CD4-positive, CD25-positive, alpha-beta regulatory T cell (primary cell): ENCODE measurements at regions not wholly inside any gene's neighbourhood (a gene's known extent, or its start where the extent isn't known, plus 50 kb on each side); places are given as distances from the start of the nearest gene placed in this dataset.
A peak's percentile ranks its signal among the peaks of the same experiment; 100 is the strongest.
"Not testable (repeated sequence)": the region's sequence is repeated elsewhere in the genome, so short reads cannot be mapped to it uniquely, and the experiment has no call there.

Experiments
- ATAC-seq, 2 donors: fragments of 150-1000 bp; cut with Tn5 transposase; one replicate each; pipeline ENCODE4 v1.10.0; 2021; ENCODE audit warnings: low read depth in 2 of 2, moderate number of reproducible peaks in 2 of 2, moderate library complexity in 1 of 2
- DNase-seq, 3 donors: peaks; one replicate each; pipeline versions ENCODE4 v3.0.0 to v3.0.0-alpha.2; 2012 to 2022; ENCODE audit warnings: mixed read lengths in 1 of 3
- H3K27ac ChIP-seq: one replicate; pipeline ENCODE4 v1.7.0; 2013; ENCODE audit warnings: mild to moderate bottlenecking, low read length; ENCODE audit not compliant: insufficient read depth, poor library complexity, severe bottlenecking
- H3K27me3 ChIP-seq: one replicate; pipeline ENCODE4 v1.7.0; 2013; ENCODE audit warnings: low read length; ENCODE audit not compliant: control insufficient read depth, insufficient read depth
- H3K36me3 ChIP-seq: one replicate; pipeline ENCODE4 v1.7.0; 2013; ENCODE audit warnings: mild to moderate bottlenecking, low read length, moderate library complexity; ENCODE audit not compliant: control insufficient read depth, insufficient read depth
- H3K4me1 ChIP-seq: 2 replicates; pipeline ENCODE4 v1.7.0; 2013; ENCODE audit warnings: mild to moderate bottlenecking, low read length; ENCODE audit not compliant: insufficient read depth, control insufficient read depth, poor library complexity, severe bottlenecking
- H3K4me3 ChIP-seq: one replicate; pipeline ENCODE4 v1.7.0; 2013; ENCODE audit warnings: low read depth, mild to moderate bottlenecking, low read length, moderate library complexity
- H3K9me3 ChIP-seq, 2 experiments: 1 replicate in 1 of 2; 2 replicates in 1 of 2; pipeline ENCODE4 v1.7.0; 2013; ENCODE audit warnings: low read length in 2 of 2, mild to moderate bottlenecking in 1 of 2, moderate library complexity in 1 of 2; ENCODE audit not compliant: control insufficient read depth in 2 of 2
- H3K27ac Mint-ChIP-seq, 3 donors: one replicate each; pipeline ENCODE4 v1.8.0; 2020 to 2022; ENCODE audit warnings: mild to moderate bottlenecking in 3 of 3, mixed read lengths in 3 of 3, moderate library complexity in 2 of 3
- H3K27me3 Mint-ChIP-seq: one replicate; pipeline ENCODE4 v1.8.0; 2022; ENCODE audit warnings: mild to moderate bottlenecking, mixed read lengths
- H3K36me3 Mint-ChIP-seq: one replicate; pipeline ENCODE4 v1.8.0; 2020; ENCODE audit warnings: mixed read lengths
- H3K4me1 Mint-ChIP-seq, 4 donors: one replicate each; pipeline ENCODE4 v1.8.0; 2020 to 2022; ENCODE audit warnings: mixed read lengths in 4 of 4, mild to moderate bottlenecking in 1 of 4
- H3K4me3 Mint-ChIP-seq, 4 donors: one replicate each; pipeline ENCODE4 v1.8.0; 2020 to 2022; ENCODE audit warnings: mild to moderate bottlenecking in 4 of 4, mixed read lengths in 4 of 4, moderate library complexity in 3 of 4
- H3K9me3 Mint-ChIP-seq, 7 donors: one replicate each; pipeline ENCODE4 v1.8.0; 2020 to 2022; ENCODE audit warnings: mixed read lengths in 7 of 7, mild to moderate bottlenecking in 3 of 7, moderate library complexity in 2 of 7

DNA sequence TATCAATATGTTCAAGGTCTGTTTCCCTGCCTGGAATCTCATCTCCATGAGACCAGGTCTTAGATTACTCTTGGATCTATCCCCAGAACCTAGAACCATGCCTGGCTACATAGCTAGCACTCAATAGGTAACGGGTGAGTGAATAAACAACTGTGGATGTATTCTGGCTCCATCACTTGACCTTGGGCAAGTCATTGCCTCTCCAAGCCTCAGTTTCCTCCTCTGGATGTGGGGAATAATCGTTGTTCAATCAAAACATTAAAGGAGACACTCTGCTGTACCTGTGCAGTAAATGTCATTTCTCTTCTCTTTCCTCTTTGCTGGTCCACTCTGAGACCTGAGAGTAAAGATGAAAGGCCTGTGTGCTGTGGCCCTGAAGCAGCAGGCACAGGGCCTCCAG lies 121.5 kb upstream of the MYCN start:
- Mint-ChIP-seq H3K4me3 (no peak overlapping the region), H3K4me1 (no peaks in the 10 kb centered on the region), H3K36me3 (no peaks in the 10 kb centered on the region), H3K9me3 (peaks cover 0 to 9% (median 0%) of the 10 kb centered on the region in 7 donors), H3K27ac (no peak overlapping the region), H3K27me3 (peaks cover 7% of the 10 kb centered on the region)
- no peaks in the 10 kb centered on the region for H3K9me3 ChIP-seq
- DNase-seq (no peak), ATAC-seq (no peak)
- peaks cover 3% of the 10 kb centered on the region for H3K27me3 ChIP-seq
- no peak overlapping the region for H3K4me3 ChIP-seq
- no peaks in the 10 kb centered on the region for H3K4me1 ChIP-seq
- no peaks in the 10 kb centered on the region for H3K36me3 ChIP-seq
- H3K27ac ChIP-seq: no peak overlapping the region

DNA sequence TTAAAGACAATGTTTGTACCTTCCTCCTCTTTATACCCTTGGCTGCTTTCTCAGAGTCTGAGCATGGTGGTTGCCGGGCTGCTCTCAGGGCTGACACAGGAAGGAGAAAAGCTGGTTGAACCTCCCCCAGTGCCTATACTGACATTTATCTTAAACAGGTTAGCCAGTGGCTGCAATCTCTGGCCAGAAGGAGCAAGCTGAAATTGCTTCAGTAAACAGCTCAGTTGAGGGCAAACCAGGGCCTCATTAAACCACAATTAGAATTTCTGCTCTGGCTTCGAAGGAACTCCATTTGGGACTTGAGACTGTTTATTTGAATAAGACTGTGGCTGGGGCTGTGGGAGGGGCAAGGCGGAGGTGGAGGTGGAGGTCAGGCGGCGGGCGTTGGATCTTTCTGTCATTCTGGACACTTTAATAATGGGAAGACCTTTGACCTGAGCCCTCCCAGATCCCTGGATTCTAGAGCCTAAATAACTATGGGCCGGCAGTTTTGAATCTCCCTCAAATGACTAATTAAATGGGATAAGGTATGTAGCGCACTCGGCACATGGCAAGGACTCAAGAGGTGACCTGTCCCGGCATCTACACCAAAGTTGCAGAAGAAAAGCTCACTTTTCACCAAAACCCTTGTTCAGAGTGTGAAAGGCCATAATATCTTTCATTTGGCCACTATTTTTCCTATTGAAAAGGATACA lies 120.6 kb upstream of the MYCN start:
- peaks cover 7% of the 10 kb centered on the region for H3K27me3 Mint-ChIP-seq
- peaks cover 0 to 9% (median 0%) of the 10 kb centered on the region in 7 donors for H3K9me3 Mint-ChIP-seq
- no peaks in the 10 kb centered on the region for H3K36me3 Mint-ChIP-seq

DNA sequence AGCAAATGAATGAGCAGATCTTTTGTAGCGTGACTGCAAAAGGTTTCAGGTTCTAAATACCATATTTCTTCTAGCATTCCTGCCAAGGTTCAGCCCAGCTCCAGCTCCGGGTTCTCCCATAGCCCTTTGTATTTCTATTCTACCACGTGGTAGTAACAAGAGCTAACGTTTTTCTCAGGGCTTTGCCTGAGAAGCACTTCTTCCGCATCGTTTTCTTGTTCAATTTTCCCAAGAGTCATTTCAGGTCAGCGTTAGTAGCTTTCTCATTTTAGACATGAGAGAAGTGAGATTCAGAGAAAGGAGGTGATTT lies 120.1 kb upstream of the MYCN start:
- no peaks in the 10 kb centered on the region for H3K4me1 Mint-ChIP-seq
- no peak overlapping the region for H3K27ac Mint-ChIP-seq
- Histone ChIP-seq H3K4me1 (no peaks in the 10 kb centered on the region), H3K27ac (no peak overlapping the region), H3K4me3 (no peak overlapping the region), H3K36me3 (no peaks in the 10 kb centered on the region), H3K27me3 (peaks cover 3% of the 10 kb centered on the region), H3K9me3 (no peaks in the 10 kb centered on the region)
- no peak overlapping the region for H3K4me3 Mint-ChIP-seq
- no peak for ATAC-seq
- no peak for DNase-seq
- no peaks in the 10 kb centered on the region for H3K36me3 Mint-ChIP-seq
- H3K9me3 Mint-ChIP-seq: peaks cover 0 to 6% (median 0%) of the 10 kb centered on the region in 7 donors
- H3K27me3 Mint-ChIP-seq: peaks cover 7% of the 10 kb centered on the region

More for the DNA sequence above, 120.6 kb upstream of the MYCN start:
- ATAC-seq (no peak), DNase-seq (no peak)
- H3K9me3 ChIP-seq: no peaks in the 10 kb centered on the region
- Mint-ChIP-seq H3K4me1 (no peaks in the 10 kb centered on the region), H3K27ac (peak overlapping the region in 1 of 3 donors; percentile 20), H3K4me3 (no peak overlapping the region)
- no peaks in the 10 kb centered on the region for H3K4me1 ChIP-seq
- H3K4me3 ChIP-seq: no peak overlapping the region
- H3K36me3 ChIP-seq: no peaks in the 10 kb centered on the region
- H3K27ac ChIP-seq: no peak overlapping the region
- peaks cover 3% of the 10 kb centered on the region for H3K27me3 ChIP-seq

DNA sequence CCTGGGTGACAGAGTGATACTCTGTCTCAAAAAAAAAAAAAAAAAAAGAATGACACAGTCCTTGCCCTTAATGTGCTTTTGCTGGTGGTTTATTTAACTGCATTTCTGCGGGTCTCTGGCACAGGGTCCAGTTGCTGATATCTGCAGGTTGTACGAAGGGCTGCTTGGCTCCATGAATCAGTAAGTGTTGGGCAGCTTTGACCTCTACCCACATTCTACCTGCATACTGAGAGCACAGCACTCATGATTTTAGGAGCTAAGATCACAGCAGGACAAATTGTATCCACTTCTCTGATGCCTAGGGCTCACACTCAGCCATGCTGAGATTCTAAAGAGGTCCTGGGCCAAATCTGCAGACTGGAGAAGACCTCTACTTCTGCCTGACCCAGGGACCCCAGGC lies 119.4 kb upstream of the MYCN start:
- ATAC-seq: no peak
- DNase-seq: no peak
- Mint-ChIP-seq H3K27me3 (peaks cover 7% of the 10 kb centered on the region), H3K4me1 (no peaks in the 10 kb centered on the region), H3K4me3 (peak overlapping the region in 1 of 4 donors; percentile 40), H3K9me3 (peaks cover 0 to 6% (median 0%) of the 10 kb centered on the region in 7 donors), H3K36me3 (no peaks in the 10 kb centered on the region), H3K27ac (no peak overlapping the region)
- Histone ChIP-seq H3K36me3 (no peaks in the 10 kb centered on the region), H3K9me3 (no peaks in the 10 kb centered on the region), H3K27me3 (peaks cover 3% of the 10 kb centered on the region), H3K4me3 (no peak overlapping the region), H3K27ac (no peak overlapping the region), H3K4me1 (no peaks in the 10 kb centered on the region)

DNA sequence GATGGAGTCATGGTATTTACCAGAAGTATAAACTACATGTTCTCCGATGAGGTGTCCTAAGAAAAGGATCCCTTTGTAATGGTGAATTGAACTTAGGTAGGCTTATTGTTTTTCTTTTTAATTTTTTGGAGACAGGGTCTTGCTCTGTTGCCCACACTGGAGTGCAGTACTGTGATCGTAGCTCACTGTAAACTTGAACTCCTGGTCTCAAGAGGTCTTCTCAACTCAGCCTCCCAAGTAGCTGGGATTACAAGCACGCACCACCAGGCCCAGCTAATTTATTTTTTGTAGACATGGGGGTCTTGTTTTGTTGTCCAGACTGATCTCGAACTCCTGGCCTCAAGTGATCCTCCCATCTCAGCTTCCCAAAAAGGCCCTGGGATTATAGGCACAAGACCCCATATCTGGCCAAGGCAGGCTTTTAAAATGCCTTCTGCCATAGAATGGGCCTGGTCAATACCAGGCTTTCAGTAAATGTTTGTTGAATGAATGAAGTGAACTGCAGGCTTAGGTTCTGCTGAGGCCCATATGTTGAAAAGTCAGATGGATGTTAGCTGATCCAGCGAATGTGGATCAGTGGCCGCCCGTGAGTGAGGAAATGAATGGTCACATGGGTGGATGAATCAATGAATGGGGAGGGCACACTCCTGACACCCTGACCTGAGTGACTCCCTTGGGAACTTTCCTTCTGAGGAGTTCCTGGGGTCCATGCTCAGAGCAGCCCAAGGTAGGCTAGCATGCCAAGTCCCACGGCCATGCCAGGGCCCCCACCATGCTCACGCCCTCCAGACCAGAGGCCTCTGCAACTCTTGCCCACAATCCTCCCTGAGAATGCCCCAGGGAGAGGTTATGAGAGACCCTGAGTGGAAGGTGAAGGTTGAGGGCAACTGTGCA lies 118.0 kb upstream of the MYCN start:
- Histone ChIP-seq H3K4me3 (no peak overlapping the region), H3K4me1 (no peaks in the 10 kb centered on the region), H3K36me3 (no peaks in the 10 kb centered on the region), H3K27me3 (peaks cover 3% of the 10 kb centered on the region), H3K27ac (no peak overlapping the region), H3K9me3 (no peaks in the 10 kb centered on the region)
- H3K27ac Mint-ChIP-seq: no peak overlapping the region
- ATAC-seq (no peak), DNase-seq (no peak)
- H3K4me1 Mint-ChIP-seq: no peaks in the 10 kb centered on the region
- peaks cover 0 to 2% (median 0%) of the 10 kb centered on the region in 7 donors for H3K9me3 Mint-ChIP-seq
- peaks cover 7% of the 10 kb centered on the region for H3K27me3 Mint-ChIP-seq
- H3K4me3 Mint-ChIP-seq: no peak overlapping the region
- no peaks in the 10 kb centered on the region for H3K36me3 Mint-ChIP-seq

DNA sequence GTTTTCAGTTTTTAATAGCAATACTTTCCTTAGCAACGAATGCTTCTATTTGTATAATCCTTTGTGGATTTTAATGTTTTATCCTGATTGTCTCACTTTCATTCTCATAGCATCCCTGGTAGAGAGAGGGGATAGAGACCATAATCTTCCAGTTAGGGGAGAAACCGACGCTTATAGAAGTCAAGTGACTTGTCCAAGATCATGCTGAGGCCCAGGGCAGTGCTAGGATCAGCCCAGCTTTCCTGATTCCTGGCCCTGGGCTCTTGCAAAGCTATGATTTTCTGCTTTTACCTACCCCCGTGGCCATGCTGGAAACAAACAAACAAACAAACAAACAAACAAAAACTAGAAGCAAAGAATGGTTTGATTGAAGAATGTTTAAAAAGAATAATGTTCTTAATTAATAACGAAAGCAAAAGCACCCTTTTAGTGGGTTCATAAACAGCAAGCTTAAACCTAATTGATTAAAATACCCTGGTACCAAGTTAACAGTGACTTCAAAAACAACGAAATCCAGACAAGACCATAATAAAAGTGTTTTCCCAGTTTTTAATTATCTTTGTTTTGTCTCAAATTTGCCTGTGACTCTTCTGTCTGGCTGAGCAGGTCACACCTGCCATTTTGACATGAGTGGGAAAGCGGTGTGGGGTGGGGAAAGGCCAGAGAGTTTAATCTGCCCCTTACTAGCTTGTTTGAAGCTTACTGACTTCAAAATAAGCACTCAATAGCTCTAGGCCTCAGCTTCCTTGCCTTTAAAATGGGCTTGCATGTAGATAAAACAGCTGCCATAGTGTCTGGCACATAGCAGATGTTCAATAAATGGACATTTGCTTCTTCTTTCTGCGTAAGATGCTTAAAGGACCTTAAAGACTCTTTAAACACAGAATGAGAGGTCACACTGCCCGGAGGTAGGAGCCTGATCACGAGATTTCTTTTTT lies 116.6 kb upstream of the MYCN start:
- Histone ChIP-seq H3K4me1 (no peaks in the 10 kb centered on the region), H3K27me3 (peaks cover 3% of the 10 kb centered on the region), H3K4me3 (no peak overlapping the region), H3K9me3 (no peaks in the 10 kb centered on the region), H3K27ac (no peak overlapping the region), H3K36me3 (no peaks in the 10 kb centered on the region)
- Mint-ChIP-seq H3K27me3 (no peaks in the 10 kb centered on the region), H3K27ac (no peak overlapping the region), H3K4me3 (no peak overlapping the region), H3K4me1 (no peaks in the 10 kb centered on the region), H3K36me3 (no peaks in the 10 kb centered on the region), H3K9me3 (peaks cover 0 to 2% (median 0%) of the 10 kb centered on the region in 7 donors)
- ATAC-seq: no peak
- DNase-seq: no peak

DNA sequence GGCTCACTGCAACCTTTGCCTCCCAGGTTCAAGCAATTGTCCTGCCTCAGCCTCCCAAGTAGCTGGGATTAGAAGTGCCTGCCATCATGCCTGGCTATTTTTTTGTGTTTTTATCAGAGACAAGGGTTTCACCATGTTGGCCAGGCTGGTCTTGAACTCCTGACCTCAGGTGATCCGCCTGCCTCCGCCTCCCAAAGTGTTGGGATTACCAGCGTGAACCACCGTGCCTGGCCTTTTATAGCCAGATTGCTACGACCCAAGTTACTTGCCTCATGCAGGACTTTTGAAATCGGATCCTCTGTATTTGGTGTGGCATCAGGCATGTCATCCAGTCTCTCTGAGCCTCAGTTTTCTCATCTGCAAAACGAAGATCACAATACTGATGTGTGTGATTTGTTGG lies 115.9 kb upstream of the MYCN start:
- not testable (repeated sequence) for H3K36me3 ChIP-seq, H3K4me1 ChIP-seq, H3K4me3 Mint-ChIP-seq, H3K9me3 ChIP-seq, H3K27me3 ChIP-seq, H3K27me3 Mint-ChIP-seq, H3K4me1 Mint-ChIP-seq, H3K27ac ChIP-seq, H3K9me3 Mint-ChIP-seq, H3K27ac Mint-ChIP-seq, H3K4me3 ChIP-seq, ATAC-seq, H3K36me3 Mint-ChIP-seq, DNase-seq
